ENCODE measurements at regions not wholly inside any gene's neighbourhood (a gene's known extent, or its start where the extent isn't known, plus 50 kb on each side); places are given as distances from the start of the nearest gene placed in this dataset.

DNA sequence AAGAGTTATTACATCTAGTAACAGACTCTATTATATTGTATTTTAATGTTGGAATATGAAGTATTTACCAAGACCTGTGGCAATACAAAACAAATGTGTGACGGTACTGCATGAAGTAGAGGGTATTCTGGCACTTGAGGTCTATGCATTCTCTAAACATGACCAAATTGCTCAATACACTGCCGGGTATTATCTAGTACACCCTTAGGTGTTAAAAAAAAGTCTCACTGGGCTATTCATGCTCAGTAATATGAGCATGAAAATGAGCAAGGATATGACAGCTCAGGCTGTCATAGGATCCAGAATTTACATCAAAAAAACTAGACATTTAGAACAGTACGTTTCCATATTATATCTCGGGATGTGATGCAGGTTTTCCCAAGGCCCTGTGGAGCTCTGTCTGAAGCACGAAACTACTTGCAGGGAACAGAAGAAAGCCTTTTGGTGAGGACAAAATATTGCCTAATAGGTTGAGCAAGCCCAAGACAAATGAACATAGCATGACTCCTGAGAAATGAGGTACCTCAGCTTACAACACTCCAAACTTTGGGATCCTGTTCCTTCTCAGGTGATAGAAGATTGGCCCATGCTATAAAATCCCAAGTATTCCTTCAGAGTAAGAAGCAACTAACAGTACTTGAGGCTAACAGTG is 74.1 kb upstream of the MAOA start:
- no peak for TF ChIP-seq CTCF (IDR thresholded peaks at IDR 0.05; ENCODE audit: borderline replicate concordance, extremely low read depth, low read length, poor library complexity, severe bottlenecking)
- no peak for TF ChIP-seq EZH2 (IDR thresholded peaks at IDR 0.05; ENCODE audit: borderline replicate concordance, low read depth, low read length, severe bottlenecking)
